ENCODE measurements at regions not wholly inside any gene's neighbourhood (a gene's known extent, or its start where the extent isn't known, plus 50 kb on each side); places are given as distances from the start of the nearest gene placed in this dataset.
"Not testable (repeated sequence)": the region's sequence is repeated elsewhere in the genome, so short reads cannot be mapped to it uniquely, and the experiment has no call there.

GRCh38 chr20:26091921-26092320 lies 395.3 kb upstream of the ZNF337 start:
- not testable (repeated sequence) for DNase-seq

GRCh38 chr20:26086195-26086594 lies 389.5 kb upstream of the ZNF337 start:
- DNase-seq, result not testable (repeated sequence)

GRCh38 chr20:26073972-26074371 lies 377.3 kb upstream of the ZNF337 start:
- DNase-seq, result not testable (repeated sequence)

GRCh38 chr20:26059324-26059723 lies 362.7 kb upstream of the ZNF337 start:
- not testable (repeated sequence) for DNase-seq

- not testable (repeated sequence) for DNase-seq
These were observed 361.8 kb upstream of the ZNF337 start for GRCh38 chr20:26058446-26058845.

GRCh38 chr20:26057135-26057752 lies 360.6 kb upstream of the ZNF337 start:
- DNase-seq, result not testable (repeated sequence)

GRCh38 chr20:26025792-26026191 lies 329.1 kb upstream of the ZNF337 start:
- DNase-seq, result not testable (repeated sequence)

- DNase-seq, result not testable (repeated sequence)
These were observed 314.3 kb upstream of the ZNF337 start for GRCh38 chr20:26010942-26011276.

- not testable (repeated sequence) for DNase-seq
These were observed 313.7 kb upstream of the ZNF337 start for GRCh38 chr20:26010224-26010941.

- not testable (repeated sequence) for DNase-seq
These were observed 313.0 kb upstream of the ZNF337 start for GRCh38 chr20:26009402-26010223.

GRCh38 chr20:26008026-26008425 lies 311.4 kb upstream of the ZNF337 start:
- not testable (repeated sequence) for DNase-seq

- not testable (repeated sequence) for DNase-seq
These were observed 309.5 kb upstream of the ZNF337 start for GRCh38 chr20:26006164-26006563.

- not testable (repeated sequence) for DNase-seq
These were observed 307.3 kb upstream of the ZNF337 start for GRCh38 chr20:26003959-26004358.

GRCh38 chr20:25997367-25998038 lies 300.9 kb upstream of the ZNF337 start:
- DNase-seq, result not testable (repeated sequence)

GRCh38 chr20:25992146-25992545 lies 295.5 kb upstream of the ZNF337 start:
- DNase-seq, result no peak

GRCh38 chr20:25991756-25992130 lies 295.1 kb upstream of the ZNF337 start:
- no peak for DNase-seq

GRCh38 chr20:25991051-25991755 lies 294.6 kb upstream of the ZNF337 start:
- DNase-seq, result no peak

GRCh38 chr20:25989686-25990085 lies 293.0 kb upstream of the ZNF337 start:
- DNase-seq, result not testable (repeated sequence)

- no peak for DNase-seq
These were observed 292.5 kb upstream of the ZNF337 start for GRCh38 chr20:25989196-25989595.

GRCh38 chr20:25987928-25988560 lies 291.4 kb upstream of the ZNF337 start:
- not testable (repeated sequence) for DNase-seq

- no peak for DNase-seq
These were observed 290.6 kb upstream of the ZNF337 start for GRCh38 chr20:25987073-25987927.

Measured in NCI-H187 treated with DMSO at 0.1 percent for 48 hours (cell line).